Activated CD4-positive, alpha-beta T cell treated with anti-CD3 and anti-CD28 coated beads, Interleukin-10, Interleukin-2, amounts not matched to agents 100 ng/mL and 50 ng/mL, durations not matched to agents 16 hours and 8 hours (primary cell): ENCODE measurements at regions not wholly inside any gene's neighbourhood (a gene's known extent, or its start where the extent isn't known, plus 50 kb on each side); places are given as distances from the start of the nearest gene placed in this dataset.
"Not testable (repeated sequence)": the region's sequence is repeated elsewhere in the genome, so short reads cannot be mapped to it uniquely, and the experiment has no call there.

Source experiments
- DNase-seq: peaks from one replicate; pipeline ENCODE4 v3.0.0-alpha.2; 2020

- DNase-seq, result no peak
Measured at GRCh38 chr1:199482426-199482825, 545.1 kb upstream of the NR5A2 start.

- DNase-seq, result no peak
Measured at GRCh38 chr1:199489594-199489993, 537.9 kb upstream of the NR5A2 start.

DNA sequence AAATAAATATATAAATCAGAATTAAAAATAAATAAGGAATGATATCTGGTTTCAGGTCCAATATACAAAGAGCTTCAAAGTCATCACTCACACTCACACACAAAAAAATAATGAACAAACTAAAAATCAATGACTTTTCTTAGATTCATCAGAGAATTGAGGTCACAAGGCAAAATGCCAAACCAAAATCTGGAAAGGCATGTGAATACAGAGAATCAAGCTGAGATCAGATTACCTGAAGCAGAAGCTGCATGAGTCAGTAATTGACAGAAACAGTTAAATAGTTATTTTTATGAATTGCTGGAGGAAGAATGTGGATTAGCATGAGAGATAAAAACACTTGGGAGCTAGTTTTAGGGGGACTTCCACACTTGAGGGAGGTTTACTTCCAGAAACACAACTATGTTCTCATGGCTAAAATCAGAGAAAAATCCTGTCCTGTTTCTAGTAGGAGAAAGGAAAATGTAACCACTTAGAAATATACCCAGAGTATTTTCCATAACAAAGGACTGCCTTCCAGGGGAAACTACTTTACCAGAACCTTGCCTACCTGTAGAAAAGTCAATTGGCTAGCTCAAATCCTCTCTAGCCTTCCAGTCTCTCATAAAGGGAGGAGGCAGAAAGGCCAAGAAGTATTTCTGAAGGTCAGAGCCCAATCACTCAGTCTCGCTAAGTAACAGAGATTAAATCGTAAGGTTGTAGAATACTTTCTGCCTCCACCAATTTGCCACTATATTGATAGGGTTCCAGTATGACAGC lies 536.6 kb upstream of the NR5A2 start:
- DNase-seq, result no peak

DNA sequence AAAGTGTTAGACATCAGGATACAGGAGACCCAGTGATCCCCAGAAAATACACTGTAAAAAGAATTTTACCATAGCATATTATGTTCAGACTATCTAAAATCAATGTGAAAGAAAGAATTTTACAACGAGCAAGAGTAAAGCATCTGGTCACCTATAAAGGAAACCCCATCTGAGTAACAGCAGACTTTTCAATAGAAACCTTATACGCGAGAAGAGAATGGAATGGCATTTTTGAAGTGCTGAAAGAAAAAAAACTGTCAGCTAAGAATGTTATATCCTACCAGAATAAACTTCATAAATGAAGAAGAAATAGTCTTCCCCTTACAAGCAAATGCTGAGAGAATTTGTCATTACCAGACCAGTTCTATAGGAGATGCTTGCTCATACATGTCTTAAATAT lies 532.1 kb upstream of the NR5A2 start:
- DNase-seq, result no peak

DNA sequence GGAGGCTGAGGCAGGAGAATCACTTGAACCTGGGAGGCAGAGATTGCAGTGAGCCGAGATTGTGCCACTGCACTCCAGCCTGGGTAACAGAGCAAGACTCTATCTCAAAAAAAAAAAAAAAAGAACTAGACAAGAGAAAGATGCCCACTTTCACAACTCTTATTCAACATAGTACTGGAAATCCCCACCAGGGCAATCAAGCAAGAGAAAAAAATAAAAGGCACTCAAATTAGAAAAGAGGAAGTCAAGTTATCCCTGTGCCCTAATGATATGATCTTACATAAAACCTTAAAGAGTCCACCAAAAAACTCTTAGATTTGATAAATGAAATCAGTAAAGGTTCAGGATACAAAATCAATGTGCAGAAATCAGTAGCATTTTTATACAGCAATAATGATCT lies 528.7 kb upstream of the NR5A2 start:
- DNase-seq, result not testable (repeated sequence)

GRCh38 chr1:199508072-199508471 lies 519.4 kb upstream of the NR5A2 start:
- no peak for DNase-seq

- DNase-seq, result no peak
Measured at GRCh38 chr1:199508653-199509052, 518.9 kb upstream of the NR5A2 start.

GRCh38 chr1:199509456-199509855 lies 518.1 kb upstream of the NR5A2 start:
- DNase-seq, result no peak

DNA sequence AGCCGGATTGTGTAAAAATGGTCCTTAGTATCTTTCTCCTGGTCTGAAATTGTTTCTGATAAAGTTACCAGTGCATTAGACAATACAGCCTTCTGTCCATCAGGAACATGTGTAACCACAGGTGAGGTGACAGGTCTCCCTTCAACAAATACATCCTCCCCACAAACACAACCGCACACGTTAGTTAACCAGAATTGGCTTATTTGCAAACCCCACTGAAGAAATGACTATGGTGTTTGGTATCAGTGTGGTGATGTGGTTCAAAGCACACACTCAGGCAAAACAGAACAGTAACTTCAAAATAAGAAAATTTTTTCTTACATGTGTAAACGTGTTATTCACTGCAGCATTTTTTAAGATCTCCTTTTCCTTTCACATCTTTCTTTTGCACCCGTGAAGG lies 517.2 kb upstream of the NR5A2 start:
- no peak for DNase-seq

GRCh38 chr1:199512037-199512710 lies 515.3 kb upstream of the NR5A2 start:
- no peak for DNase-seq

GRCh38 chr1:199515261-199515660 lies 512.2 kb upstream of the NR5A2 start:
- DNase-seq, result no peak

DNA sequence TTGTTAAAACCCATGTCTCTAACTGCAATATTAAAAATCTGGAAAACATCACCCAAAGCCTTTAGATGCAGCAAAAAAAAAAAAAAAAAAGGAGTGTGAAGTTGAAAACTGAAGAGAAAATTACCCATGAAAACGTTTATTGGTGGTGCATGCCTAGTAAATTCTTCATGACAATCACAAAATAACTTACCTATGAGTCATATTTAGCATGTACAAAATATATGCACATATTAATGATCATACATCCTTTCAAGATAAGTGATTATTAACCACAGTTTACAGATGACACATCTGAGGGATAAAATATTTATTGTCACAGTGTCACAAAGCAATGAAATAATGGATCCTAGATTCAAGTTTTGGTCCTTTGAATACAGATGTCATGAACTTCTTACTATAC lies 505.2 kb upstream of the NR5A2 start:
- DNase-seq, result no peak

DNA sequence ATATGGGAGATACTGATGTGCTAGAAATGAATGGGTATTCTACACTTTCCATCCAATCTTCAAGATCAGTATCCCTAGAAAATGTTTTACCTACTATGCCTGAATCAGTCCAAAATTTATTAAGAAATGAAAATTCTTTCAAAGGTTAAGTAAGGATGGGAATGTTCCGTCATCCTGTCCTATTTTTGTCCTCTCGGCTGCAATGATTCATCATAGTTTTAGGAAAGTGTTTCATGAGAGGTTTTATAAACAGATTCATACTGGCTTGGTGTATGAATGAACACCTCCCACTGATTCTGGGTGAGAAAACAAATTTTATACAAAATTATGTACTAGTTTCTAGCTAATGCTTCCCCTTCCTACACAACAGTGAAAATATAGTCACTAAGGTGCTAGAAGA lies 504.6 kb upstream of the NR5A2 start:
- no peak for DNase-seq

DNA sequence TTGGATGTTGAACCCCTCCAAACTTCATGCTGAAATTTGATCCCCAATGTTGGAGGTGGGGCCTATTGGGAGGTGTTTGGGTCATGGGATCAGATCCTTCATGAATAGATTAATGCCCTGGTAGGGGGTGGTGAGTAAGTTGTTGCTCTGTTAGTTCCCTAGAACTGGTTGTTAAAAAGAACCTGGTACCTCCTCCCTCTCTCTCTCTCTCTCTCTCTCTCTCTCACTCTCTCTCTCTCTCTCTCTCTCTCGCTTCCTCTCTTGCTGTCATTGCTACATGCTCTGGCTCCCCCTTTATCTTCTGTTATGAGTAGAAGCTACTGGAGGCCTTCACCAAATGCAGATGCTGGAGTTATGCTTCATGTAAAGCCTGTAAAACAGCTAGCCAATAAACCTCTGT lies 498.2 kb upstream of the NR5A2 start:
- DNase-seq, result no peak

GRCh38 chr1:199533361-199533760 lies 494.1 kb upstream of the NR5A2 start:
- DNase-seq, result not testable (repeated sequence)

- DNase-seq, result no peak
Measured at GRCh38 chr1:199545780-199546179, 481.7 kb upstream of the NR5A2 start.

- no peak for DNase-seq
Measured at GRCh38 chr1:199546323-199546722, 481.2 kb upstream of the NR5A2 start.

DNA sequence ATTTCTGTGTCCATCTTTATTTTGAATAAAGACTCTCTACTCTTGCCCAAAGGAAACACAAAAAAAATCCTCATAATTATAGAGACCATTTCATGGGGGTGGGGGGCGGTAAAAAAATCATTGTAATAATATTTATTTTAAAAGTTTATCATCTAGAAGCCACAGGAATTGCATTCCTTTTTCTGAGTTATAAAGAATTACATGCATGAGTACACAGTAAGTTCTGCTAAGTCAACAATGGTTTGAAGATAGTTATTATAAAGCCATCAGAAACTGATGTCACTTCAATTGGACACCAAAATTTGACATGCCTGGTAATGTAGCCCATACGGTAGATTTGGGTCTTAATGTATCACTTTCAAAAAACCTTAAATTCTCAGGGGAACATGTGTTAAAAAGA lies 478.1 kb upstream of the NR5A2 start:
- DNase-seq, result no peak

GRCh38 chr1:199550199-199551065 lies 477.1 kb upstream of the NR5A2 start:
- no peak for DNase-seq

DNA sequence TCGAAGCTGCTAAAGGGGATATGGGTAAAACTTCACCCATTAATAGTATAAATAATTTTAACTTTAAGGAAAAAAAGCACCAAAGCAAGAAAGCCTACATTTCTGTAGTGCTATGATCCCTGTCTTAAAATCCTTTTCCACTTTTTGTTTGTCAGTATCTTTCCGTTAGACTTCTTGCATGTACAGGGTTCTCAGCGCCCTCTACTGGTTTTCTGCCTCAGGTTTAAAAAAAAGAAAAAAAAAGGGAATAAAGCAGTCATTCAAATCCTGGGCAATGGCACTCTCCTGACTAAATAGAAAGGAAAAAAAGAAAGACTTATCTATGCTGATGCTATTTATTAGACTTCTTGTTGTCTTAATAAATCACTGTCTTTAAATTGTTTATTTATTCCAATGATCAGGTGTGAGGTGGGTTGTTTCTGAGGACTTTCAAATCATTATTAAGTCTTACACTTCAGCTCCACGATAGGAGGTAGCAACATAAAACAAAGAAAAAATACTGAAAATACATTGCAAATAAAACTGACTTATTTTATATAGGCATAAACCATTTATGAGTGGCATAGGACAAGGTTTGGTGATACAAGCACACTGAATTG lies 475.4 kb upstream of the NR5A2 start:
- DNase-seq, result peak; percentile 36

- no peak for DNase-seq
Measured at GRCh38 chr1:199553104-199553503, 474.4 kb upstream of the NR5A2 start.

DNA sequence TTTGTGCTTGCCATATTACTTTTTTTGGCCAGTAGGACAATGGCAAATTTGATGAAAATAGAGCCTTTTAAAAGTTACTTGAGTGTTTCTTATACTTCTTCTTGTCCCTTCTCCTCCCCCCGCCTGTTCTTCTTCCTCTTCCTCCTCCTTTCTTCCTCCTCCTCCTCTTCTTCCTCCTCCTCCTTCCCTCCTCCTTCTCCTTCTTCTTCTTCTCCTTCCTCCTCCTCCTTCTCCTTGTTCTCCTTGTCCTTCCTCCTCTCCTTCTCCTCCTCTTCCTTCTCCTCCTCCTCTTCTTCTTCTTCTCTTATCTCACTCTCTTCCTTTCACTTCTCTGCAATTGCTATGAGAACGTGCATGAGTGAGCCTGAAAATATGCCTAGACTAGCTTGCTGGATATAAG lies 466.2 kb upstream of the NR5A2 start:
- DNase-seq, result no peak

DNA sequence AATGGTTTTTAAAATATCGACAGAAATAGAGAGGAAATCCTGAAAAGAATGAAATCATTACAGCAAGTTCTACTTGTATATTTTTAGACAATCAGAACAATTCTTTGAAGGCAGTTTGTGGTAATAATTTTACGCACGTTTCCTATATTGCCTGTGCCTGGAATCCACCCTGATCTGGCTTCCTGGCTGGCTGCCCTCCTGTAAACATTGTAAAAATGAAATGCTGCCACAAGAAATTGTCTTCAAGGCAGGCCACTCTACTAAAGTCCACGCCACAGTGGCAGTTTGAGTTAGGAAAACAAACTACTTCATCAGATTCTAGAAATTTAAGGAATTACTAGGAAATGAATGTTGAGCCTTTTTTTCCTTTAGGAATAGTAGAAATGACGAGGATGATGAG lies 454.5 kb upstream of the NR5A2 start:
- no peak for DNase-seq
